ENCODE measurements at regions not wholly inside any gene's neighbourhood (a gene's known extent, or its start where the extent isn't known, plus 50 kb on each side); places are given as distances from the start of the nearest gene placed in this dataset.

GRCh38 chr2:35365859-35366258 is 989.7 kb upstream of the CRIM1 start (continued):
- TF ChIP-seq E4F1 (IDR thresholded peaks at IDR 0.05; ENCODE audit: borderline replicate concordance, partially characterized antibody): no peak
- no peak for TF ChIP-seq PKNOX1 (IDR thresholded peaks at IDR 0.05)
- TF ChIP-seq MYC (IDR thresholded peaks at IDR 0.05; ENCODE audit: insufficient read depth, insufficient read length, insufficient replicate concordance, low read length, severe bottlenecking): no peak
- TF ChIP-seq RAD51 (IDR thresholded peaks at IDR 0.05): no peak
- TF ChIP-seq CHD1 (IDR thresholded peaks at IDR 0.05; ENCODE audit: low read depth, low read length): no peak

- TF ChIP-seq CHD4 (IDR thresholded peaks at IDR 0.05) (no peak), ATF3 (IDR thresholded peaks at IDR 0.05; ENCODE audit: borderline replicate concordance, extremely low read depth, low read depth, low read length) (no peak), EGR1 (IDR thresholded peaks at IDR 0.05; ENCODE audit: borderline replicate concordance in 1 of 2, low read depth in 2 of 2, low read length in 2 of 2) (no peak), JUNB (IDR thresholded peaks at IDR 0.05) (no peak), PRDM15 (CRISPR knock-in tag; IDR thresholded peaks at IDR 0.05) (no peak)
- SMC1A ChIA-PET (ENCODE audit: uncharacterized antibody, unreplicated experiment): no interaction called here
- FAIRE-seq: no peak
- intact Hi-C loops (cut with micrococcal nuclease; ENCODE audit: unreplicated experiment) (no loop called here), in situ Hi-C loops (cut with MboI) (no loop called here)
- H3K27ac ChIP-seq (ENCODE audit: control insufficient read depth, insufficient read depth): no peak overlapping the region
- no peak overlapping the region for H3K4me2 ChIP-seq (ENCODE audit: control insufficient read depth, insufficient read depth)
- no peaks in the 10 kb centered on the region for H3K9me3 ChIP-seq (replicated peaks; ENCODE audit: control insufficient read depth, insufficient read depth, low read length)
- H3K4me3 ChIP-seq: no peak overlapping the region
- DNase-seq (ENCODE audit: low read depth, low spot score): no peak
- H2AFZ ChIP-seq (ENCODE audit: control insufficient read depth, low read depth, low read length): no peak overlapping the region
- H3K27me3 ChIP-seq (replicated peaks in 1 of 2; ENCODE audit: control insufficient read depth in 2 of 2, insufficient read depth in 2 of 2, low read length in 1 of 2): no peaks in the 10 kb centered on the region
- H3K79me2 ChIP-seq (ENCODE audit: control insufficient read depth, insufficient read depth, low read length): no peaks in the 10 kb centered on the region
- H3K36me3 ChIP-seq (ENCODE audit: control insufficient read depth in 2 of 2, insufficient read depth in 2 of 2, low read length in 1 of 2): no peaks in the 10 kb centered on the region
- POLR2A ChIA-PET: no interaction called here
- H3K9ac ChIP-seq (ENCODE audit: control insufficient read depth, insufficient read depth, low read length): no peak overlapping the region
- CTCF ChIA-PET: no interaction called here
- no TSS peak for BruUV-seq (replicated peaks)
- 5% methylated on average over 4 of the region's 4 CpGs for WGBS (ENCODE audit: insufficient coverage, insufficient replicate concordance, low lambda C conversion rate, missing lambda C conversion rate)
- RAD21 ChIA-PET (ENCODE audit: unreplicated experiment): no interaction called here
- no peak for ATAC-seq
- H3K4me1 ChIP-seq (ENCODE audit: control insufficient read depth, insufficient read depth, low read length): no peaks in the 10 kb centered on the region
- no peaks in the 10 kb centered on the region for H4K20me1 ChIP-seq (ENCODE audit: control insufficient read depth, insufficient read depth)
These were observed 999.2 kb upstream of the CRIM1 start for GRCh38 chr2:35356332-35356731.

Data from GM12878 (cell line).